NT2/D1 (cell line): ENCODE measurements at regions not wholly inside any gene's neighbourhood (a gene's known extent, or its start where the extent isn't known, plus 50 kb on each side); places are given as distances from the start of the nearest gene placed in this dataset.
"Not testable (repeated sequence)": the region's sequence is repeated elsewhere in the genome, so short reads cannot be mapped to it uniquely, and the experiment has no call there.

Experiments used
- DNase-seq: peaks from one replicate; pipeline ENCODE4 v3.0.0-alpha.2; 2011; ENCODE audit warnings: low read depth, low spot score
- H3K27me3 ChIP-seq: 2 replicates; pipeline ENCODE4 v1.6.0; 2011; ENCODE audit warnings: mild to moderate bottlenecking; ENCODE audit not compliant: insufficient read length, insufficient read depth
- H3K36me3 ChIP-seq: 2 replicates; pipeline ENCODE4 v1.6.1; 2011; ENCODE audit warnings: mild to moderate bottlenecking, low read length, mixed read lengths; ENCODE audit not compliant: insufficient read depth, insufficient read length
- H3K4me1 ChIP-seq: 2 replicates; pipeline ENCODE4 v1.5.1; 2011; ENCODE audit not compliant: insufficient read depth, insufficient read length
- H3K4me3 ChIP-seq: 2 replicates; pipeline ENCODE4 v1.5.1; 2011; ENCODE audit warnings: low read depth; ENCODE audit not compliant: insufficient read length
- H3K9ac ChIP-seq: 2 replicates; pipeline ENCODE4 v1.6.0; 2011; ENCODE audit warnings: low read depth; ENCODE audit not compliant: insufficient read length
- H3K9me3 ChIP-seq: 2 replicates; pipeline ENCODE4 v1.5.1; 2011; ENCODE audit warnings: mild to moderate bottlenecking, low read length; ENCODE audit not compliant: insufficient read depth
- SUZ12 ChIP-seq: IDR thresholded peaks from 2 replicates; pipeline ENCODE4 v1.6.1; 2011; ENCODE audit not compliant: insufficient read length, insufficient read depth; ENCODE audit errors: extremely low read depth
- YY1 ChIP-seq: IDR thresholded peaks from 2 replicates; pipeline ENCODE4 v1.6.1; 2011; ENCODE audit not compliant: insufficient read length, insufficient read depth
- ZNF274 ChIP-seq: IDR thresholded peaks from 2 replicates; pipeline ENCODE4 v1.6.1; 2011; ENCODE audit warnings: mild to moderate bottlenecking, low read depth, low read length

DNA sequence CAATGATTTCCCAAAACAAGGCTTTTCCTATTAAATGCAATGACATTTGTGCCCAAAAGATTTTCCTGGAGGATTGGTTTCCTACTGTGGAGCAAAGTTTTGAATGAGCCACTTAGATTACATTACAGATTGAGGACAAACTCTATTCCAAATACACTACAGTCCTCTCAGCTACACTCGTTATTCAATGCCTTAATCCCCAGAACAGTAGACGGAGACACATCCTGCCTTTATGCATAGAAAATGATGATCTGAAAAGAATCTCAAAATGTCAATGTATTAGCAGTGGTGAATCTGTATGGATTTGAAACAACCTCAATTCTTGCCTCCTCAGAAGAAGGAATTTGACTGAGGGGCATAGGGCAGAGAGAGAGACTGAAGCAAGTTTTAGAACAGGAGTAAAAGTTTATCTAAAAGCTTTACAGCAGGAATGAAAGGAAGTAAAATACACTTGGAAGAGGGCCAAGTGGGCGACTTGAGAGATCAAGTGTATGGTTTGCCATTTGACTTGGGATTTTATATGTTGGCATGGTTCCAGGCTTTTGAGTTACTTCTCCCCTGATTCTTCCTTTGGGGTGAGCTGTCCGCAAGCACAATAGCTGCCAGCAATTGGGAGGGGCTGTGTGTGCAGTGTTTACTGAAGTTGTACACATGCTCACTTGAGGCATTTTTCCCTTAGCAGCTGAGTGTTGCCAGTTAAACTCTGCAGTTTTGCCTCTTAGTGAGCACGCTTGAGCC, 891.9 kb upstream of the MBL2 start:
- no peaks in the 10 kb centered on the region for H3K36me3 ChIP-seq
- H3K9ac ChIP-seq, result no peak overlapping the region
- H3K27me3 ChIP-seq, result no peaks in the 10 kb centered on the region
- TF ChIP-seq ZNF274 (no peak), SUZ12 (no peak), YY1 (no peak)
- no peak overlapping the region for H3K4me3 ChIP-seq
- peaks cover 17% of the 10 kb centered on the region; the same call in 1 of the 2 replicates for H3K9me3 ChIP-seq
- H3K4me1 ChIP-seq, result no peaks in the 10 kb centered on the region
- no peak for DNase-seq

GRCh38 chr10:53650794-53651193, 878.2 kb upstream of the MBL2 start:
- Histone ChIP-seq H3K4me1 (no peaks in the 10 kb centered on the region), H3K9me3 (no peaks in the 10 kb centered on the region), H3K36me3 (no peaks in the 10 kb centered on the region), H3K9ac (no peak overlapping the region), H3K4me3 (no peak overlapping the region), H3K27me3 (no peaks in the 10 kb centered on the region)
- DNase-seq, result no peak
- TF ChIP-seq SUZ12, result no peak
- no peak for TF ChIP-seq ZNF274
- TF ChIP-seq YY1, result no peak

DNA sequence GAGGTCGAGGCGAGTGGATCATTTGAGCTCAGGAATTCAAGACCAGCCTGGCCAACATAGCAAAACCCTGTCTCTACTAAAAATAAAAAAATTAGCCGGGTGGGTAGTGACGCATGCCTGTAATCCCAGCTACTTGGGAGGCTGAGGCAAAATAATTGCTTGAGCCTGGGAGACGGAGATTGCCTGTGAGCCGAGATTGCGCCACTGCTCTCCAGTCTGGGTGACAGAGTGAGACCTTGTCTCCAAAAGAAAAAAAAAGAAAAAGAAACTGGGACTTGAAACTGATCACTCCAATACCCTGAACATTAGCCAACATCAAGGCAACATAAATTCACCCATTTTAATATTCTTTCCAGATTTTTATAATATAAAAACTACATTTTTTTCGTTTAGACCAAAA, 874.6 kb upstream of the MBL2 start:
- not testable (repeated sequence) for H3K9me3 ChIP-seq, H3K4me1 ChIP-seq, H3K9ac ChIP-seq, DNase-seq, H3K27me3 ChIP-seq, H3K4me3 ChIP-seq, H3K36me3 ChIP-seq

DNA sequence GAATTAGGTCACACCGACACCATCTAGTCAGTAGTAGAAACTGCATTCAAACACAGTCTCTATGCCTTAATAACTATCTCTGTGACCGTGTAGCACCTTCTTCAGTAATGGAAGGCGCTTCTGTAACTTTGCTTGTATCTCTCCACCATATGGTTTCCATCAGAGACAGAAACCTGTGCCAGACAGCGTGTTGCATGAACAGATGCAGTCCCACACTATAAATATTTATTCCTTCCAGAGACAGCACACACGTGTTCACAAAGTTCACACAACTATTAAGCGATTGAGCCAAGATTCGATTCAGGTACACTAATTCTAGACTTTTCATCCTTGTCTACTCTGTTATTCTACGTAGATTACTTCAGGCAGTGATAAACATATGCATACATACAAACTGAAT, 873.9 kb upstream of the MBL2 start:
- no peak overlapping the region for H3K4me3 ChIP-seq
- DNase-seq, result no peak
- H3K9me3 ChIP-seq, result no peaks in the 10 kb centered on the region
- no peaks in the 10 kb centered on the region for H3K4me1 ChIP-seq
- H3K36me3 ChIP-seq, result no peaks in the 10 kb centered on the region
- no peak overlapping the region for H3K9ac ChIP-seq
- no peak for TF ChIP-seq SUZ12
- TF ChIP-seq YY1, result no peak
- H3K27me3 ChIP-seq, result no peaks in the 10 kb centered on the region

- Histone ChIP-seq H3K4me3 (no peak overlapping the region), H3K4me1 (no peaks in the 10 kb centered on the region), H3K27me3 (no peaks in the 10 kb centered on the region), H3K36me3 (no peaks in the 10 kb centered on the region), H3K9me3 (no peaks in the 10 kb centered on the region), H3K9ac (no peak overlapping the region)
- DNase-seq, result no peak
- TF ChIP-seq ZNF274 (no peak), SUZ12 (no peak), YY1 (no peak)
These were observed 873.4 kb upstream of the MBL2 start for GRCh38 chr10:53645951-53646350.

DNA sequence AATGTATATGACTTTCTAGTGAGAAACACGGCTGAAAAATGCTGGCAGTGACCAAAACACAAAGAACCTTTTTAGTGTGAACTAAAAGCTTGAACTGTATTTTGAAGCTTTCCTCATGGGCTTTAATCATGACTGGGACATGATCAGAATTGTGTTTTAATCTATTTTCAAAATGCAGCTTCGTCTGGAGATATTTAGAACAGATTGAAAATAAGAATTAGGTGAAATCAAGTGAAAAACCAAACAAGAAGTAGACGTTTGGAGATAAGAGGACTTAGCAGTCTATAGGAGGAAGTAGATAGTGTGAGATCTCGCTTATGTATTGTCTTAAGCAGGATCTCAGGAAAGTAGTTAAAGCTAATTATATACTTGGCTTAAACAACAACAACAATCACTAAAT, 865.4 kb upstream of the MBL2 start:
- DNase-seq, result no peak
- Histone ChIP-seq H3K9me3 (no peaks in the 10 kb centered on the region), H3K36me3 (no peaks in the 10 kb centered on the region), H3K9ac (no peak overlapping the region), H3K27me3 (no peaks in the 10 kb centered on the region), H3K4me3 (no peak overlapping the region), H3K4me1 (no peaks in the 10 kb centered on the region)
- TF ChIP-seq ZNF274 (no peak), SUZ12 (no peak), YY1 (no peak)

DNA sequence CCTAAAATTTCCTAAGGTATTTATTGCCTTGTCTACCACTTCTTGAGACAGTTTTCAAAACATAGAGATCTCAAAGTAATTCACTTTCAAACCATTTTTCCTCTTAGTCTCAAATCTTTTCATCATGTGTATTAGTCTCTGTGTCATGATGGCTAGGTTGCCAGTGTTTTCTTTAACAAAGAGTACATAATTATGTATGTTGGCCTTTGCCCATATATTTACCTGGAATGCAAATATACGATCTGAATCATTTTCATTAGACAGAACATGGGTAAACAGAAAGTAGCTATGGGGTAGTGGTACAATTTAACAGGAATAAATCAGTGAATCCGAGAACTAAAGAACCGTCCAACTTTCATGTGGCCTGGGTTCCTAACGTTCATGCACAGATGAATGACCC, 852.1 kb upstream of the MBL2 start:
- Histone ChIP-seq H3K9me3 (no peaks in the 10 kb centered on the region), H3K9ac (no peak overlapping the region), H3K4me1 (no peaks in the 10 kb centered on the region), H3K4me3 (no peak overlapping the region), H3K27me3 (no peaks in the 10 kb centered on the region), H3K36me3 (no peaks in the 10 kb centered on the region)
- TF ChIP-seq SUZ12 (no peak), ZNF274 (no peak), YY1 (no peak)
- no peak for DNase-seq

DNA sequence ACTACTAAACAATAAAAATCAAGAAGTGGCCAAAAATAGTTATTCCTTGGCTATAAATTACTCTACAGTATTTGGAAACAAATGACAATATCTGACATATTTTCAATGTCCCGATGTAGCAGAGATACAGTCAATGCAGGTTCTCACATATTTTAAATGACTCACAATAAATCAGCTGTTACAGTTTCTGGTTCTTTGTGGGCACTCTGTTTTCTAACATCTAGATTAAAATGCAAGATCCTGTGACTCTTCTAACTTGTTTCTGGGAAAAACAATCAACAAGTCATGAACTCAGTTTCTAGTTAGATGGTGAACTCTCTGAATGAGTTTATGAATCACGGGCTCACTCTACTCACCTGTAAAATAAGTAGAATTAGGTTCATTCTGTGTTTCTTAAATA, 849.6 kb upstream of the MBL2 start:
- no peak overlapping the region for H3K4me3 ChIP-seq
- H3K4me1 ChIP-seq, result no peaks in the 10 kb centered on the region
- H3K9me3 ChIP-seq, result no peaks in the 10 kb centered on the region
- DNase-seq, result no peak
- no peak overlapping the region for H3K9ac ChIP-seq
- TF ChIP-seq ZNF274 (no peak), SUZ12 (no peak), YY1 (no peak)
- H3K27me3 ChIP-seq, result no peaks in the 10 kb centered on the region
- no peaks in the 10 kb centered on the region for H3K36me3 ChIP-seq
